ENCODE measurements at regions not wholly inside any gene's neighbourhood (a gene's known extent, or its start where the extent isn't known, plus 50 kb on each side); places are given as distances from the start of the nearest gene placed in this dataset.
"Not testable (repeated sequence)": the region's sequence is repeated elsewhere in the genome, so short reads cannot be mapped to it uniquely, and the experiment has no call there.

DNA sequence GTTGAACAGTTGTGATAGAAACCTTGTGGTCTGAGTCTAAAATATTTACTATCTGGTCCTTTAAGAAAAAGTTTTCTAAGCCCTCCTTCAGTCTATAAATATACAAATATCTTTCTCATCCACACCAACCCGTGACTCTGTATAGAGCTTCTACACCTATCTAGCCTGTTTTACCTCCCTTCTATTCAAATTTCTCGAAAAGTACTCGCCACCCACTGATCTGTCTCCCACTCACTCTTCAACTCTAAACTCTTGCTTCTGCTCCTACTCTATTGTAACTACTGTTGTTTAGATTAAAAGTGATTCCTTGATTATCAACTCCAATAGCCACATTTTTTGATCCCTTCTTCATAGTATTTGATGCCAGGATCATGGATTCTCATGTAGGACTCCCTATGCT, 329.4 kb upstream of the MAN1A1 start:
- no peak for DNase-seq

DNA sequence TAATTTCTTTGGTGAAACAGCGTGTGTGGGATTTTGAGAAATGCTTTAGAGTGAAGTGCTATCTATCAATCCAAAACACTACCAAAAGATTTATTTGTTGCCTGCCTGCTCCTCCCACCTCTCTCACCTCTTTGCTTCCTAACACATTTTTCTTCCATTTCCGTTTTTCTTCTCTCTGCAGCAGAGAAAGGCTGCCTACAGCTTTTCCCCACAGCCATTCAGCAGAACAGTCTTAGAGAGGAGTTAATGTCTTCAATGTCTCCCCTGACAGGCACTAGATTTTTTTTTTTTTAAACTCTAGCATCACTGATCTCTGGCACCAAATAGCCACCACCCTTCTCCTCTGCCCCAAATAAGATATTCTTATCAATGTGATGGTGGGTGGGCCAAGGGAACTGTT, 327.8 kb upstream of the MAN1A1 start:
- no peak for DNase-seq

DNA sequence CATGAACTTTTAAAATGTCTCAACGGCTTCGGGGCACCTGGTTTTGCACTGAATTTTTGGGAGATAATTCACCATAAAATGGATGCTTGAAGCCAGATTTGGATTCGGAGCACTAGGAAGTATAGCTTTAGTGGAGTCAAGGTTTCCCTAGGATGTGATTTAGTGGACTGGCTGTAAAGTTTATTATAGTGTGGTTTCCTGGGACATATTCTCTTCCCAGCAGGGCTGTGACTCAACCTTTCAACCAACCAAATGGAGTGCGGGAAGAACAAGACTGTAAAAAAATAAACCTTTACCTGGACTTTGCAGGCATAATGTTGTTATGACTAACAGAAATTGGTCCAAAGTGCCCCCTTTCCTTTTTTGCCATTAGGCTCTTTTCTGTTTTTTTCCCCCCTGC, 327.4 kb upstream of the MAN1A1 start:
- no peak for DNase-seq

DNA sequence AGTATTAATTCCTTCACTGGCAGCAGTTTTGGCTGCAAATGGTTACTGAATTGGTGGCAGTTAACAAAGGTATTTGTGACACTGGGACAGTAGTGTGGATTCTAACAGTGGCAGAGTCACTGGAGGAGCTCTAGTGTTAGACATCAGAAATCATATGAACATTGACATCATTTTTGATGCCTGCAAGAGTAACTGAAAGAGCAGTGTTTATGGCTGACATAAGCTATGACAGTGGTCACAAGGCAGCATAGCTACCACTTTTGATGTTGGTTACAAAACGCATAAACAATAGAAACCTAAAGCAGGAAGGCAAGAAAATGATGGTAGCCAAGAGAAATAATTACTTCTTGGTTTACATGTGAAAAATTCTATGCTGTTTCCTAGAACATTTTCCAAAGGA, 326.7 kb upstream of the MAN1A1 start:
- DNase-seq: no peak

DNA sequence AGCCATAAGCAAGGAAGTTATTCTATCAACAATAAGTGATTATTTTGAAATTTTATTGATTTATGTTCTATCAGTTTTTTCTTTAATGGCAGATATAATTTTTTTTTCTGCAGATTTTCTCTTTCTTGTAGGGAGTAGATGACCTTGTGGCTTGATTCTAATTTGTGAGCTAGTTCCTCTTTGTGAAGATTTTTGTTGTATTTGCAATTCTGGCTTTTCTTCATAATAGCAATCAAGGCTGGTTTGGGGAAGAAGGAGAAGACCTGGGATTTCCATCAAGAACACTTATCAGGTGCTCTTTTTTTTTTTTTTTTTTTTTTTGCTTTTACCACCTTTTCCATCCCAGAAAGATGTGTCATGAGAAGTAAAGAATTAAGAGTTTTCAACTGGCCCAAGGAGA, 324.2 kb upstream of the MAN1A1 start:
- DNase-seq: no peak

DNA sequence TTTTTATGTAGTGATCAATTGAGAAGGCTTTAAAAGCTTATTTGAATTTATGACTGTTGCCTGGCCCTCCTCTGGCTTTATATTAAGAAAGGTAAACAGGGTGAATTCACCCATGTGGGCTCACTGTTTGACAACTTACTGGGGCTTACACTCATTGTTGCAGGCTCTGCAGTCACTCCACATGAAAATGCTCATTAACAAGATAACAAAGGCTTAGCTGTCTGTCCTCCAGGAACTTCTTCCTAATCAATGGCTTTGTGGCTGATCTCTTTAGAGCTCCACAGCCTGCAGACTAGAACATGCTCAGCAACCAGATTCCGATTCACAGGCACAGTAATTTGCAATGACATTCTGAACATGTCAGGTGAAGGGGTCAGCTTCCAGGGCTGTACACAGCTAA, 323.2 kb upstream of the MAN1A1 start:
- no peak for DNase-seq

DNA sequence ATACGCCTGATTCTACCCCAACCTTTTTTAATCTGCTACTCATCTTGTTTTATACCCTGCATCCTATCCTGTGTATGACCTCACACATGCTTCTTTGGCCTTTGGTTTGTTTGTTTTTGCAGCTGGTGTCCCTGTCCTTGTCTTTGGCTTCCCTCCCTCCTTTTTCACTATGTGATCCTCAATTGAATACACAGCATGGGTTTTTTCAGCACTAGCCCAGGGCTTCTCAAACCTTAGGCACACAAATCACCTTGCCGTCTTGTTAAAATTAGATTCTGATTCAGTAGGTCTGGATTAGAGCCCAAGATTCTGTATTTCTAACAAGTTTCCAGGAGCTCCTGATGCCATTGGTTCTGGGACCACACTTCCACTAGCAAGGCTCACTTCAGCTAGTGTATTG, 321.5 kb upstream of the MAN1A1 start:
- no peak for DNase-seq

DNA sequence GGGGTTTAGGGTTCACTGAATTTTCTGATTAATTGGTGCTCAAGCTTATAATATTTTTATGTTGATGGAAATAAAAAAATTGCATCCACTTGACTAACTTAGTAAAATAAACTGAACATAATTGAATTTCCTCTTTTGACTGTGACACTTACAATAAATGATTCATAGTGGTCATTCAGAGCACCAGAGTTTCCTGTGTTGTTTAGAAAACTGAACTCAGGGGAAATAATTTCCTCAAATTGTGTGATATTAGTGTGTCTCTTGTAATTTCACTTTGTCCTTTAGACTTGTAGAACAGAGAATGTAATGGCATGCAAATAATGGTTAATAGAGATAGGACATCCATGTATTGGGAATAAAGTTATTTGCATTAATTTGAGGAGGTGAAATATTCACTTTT, 319.7 kb upstream of the MAN1A1 start:
- no peak for DNase-seq

DNA sequence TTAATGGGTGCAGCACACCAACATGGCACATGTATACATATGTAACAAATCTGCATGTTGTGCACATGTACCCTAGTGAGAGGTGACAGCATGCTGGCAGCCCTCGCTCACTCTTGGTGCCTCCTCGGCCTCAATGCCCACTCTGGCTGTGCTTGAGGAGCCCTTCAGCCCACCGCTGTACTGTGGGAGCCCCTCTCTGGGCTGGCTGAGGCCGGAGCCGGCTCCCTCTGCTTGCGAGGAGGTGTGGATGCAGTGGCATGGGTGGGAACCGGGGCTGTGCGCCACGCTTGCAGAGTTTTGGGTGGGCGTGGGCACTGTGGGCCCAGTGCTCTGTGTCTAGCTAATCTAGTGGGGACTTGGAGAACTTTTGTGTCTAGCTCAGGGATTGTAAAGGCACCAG, 315.9 kb upstream of the MAN1A1 start:
- DNase-seq: not testable (repeated sequence)

DNA sequence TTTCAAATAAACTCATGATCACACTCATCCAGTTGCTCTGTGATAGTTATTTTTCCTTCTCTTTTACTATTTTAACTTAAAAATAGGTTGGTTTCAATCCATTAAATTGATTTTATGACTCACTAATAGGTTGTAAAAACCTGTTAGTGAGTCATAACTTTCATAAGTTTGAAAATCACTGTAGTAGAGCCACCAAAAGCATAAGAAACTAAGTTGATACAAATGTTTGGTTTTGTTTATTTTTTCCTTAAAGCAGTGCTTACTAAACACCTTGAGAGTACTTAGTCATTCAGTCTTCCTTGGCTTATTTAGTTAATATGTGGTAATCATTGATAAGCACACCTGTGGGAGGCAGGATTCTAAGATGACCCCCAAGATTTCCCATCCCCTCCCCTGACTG, 312.1 kb upstream of the MAN1A1 start:
- DNase-seq: no peak

DNA sequence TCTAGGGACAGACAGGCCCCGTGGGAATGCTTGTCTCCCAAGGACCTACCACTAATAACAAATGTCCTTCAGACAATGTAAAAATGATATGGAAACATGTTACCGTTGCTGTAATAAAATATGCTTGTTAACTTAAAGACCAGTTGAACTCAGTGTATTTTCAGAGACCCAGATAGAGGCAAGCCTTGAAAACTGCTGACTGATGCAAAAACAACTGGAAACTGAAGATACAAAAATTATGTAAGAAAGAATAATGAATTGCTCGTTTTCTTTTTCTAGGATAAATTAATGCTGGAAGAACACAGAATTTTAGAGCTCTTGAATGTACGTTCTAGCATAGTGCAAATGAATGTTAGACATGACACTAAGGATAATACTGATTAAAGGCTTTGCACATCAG, 311.5 kb upstream of the MAN1A1 start:
- DNase-seq: no peak

DNA sequence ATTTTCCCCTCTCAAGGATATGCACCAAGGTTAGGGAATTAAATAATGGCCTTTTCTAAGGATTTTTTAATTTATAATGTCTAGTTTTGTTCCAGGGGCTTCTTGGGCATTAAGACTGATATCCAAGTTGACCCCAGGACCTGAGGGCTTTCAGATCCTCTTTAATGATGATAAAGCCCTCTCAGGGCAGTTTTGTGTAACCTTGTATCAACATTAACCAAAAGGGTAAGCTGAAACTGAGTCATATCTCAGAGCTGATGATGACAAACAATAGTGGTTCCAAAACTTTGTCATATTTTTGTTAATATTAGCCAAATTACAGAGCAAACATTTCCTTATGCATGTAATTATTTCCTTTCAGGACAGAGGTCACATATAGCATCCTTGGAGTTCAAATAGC, 309.4 kb upstream of the MAN1A1 start:
- DNase-seq: no peak

DNA sequence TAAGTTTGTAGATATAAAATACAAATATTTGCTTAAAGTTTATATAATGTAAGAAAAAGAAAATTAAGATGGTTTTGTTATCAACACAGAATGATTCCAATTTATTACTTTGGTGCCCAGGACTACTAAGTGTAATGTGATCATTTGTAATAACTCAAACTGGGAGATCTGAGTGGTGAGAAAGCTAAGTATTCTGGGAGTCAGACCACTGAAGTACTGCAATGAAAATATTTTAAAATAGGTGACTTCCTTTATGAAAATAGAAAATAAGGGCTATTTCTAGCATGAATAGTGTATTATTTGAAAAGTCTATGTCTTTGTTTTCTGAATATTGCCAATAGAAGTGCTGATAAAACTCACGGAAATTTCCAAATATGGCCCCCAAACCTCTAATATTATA, 305.6 kb upstream of the MAN1A1 start:
- DNase-seq: no peak

DNA sequence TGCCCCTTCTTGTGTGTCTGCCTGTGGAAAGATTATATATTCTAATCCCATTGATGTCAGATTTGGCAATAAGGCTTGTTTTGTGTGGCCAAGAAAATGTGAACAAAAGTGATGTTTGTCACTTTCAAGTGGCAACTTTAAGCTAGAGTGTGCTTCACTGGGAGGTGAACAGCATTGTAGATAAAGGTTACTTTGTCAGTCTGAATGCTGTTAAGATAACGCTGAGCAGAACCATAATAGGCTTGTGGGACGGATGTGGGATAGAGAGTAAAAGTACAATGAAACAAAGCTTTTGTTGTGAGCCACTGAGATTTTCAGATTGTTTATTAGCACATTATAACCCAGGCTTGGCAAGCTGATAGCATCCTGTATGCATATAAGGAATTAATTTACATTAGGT, 303.8 kb upstream of the MAN1A1 start:
- no peak for DNase-seq

DNA sequence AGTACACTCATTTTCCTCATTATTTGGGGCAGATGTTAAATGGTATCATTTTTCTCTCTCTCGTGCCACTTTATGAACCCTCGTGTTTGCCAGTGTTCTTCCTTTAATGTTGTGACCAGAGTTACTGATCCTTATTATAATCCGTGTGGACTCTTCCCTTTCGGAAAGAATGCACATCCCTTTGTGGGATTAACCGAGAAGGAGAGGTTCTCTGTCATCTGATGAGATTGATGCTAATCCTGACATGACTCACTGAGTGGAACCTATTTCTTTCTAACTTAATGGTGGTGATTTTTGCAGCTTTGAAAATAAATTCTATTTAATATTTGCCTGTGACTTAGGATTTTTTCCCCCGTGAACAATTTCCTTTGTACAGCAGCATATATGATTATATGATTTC, 300.0 kb upstream of the MAN1A1 start:
- no peak for DNase-seq

DNA sequence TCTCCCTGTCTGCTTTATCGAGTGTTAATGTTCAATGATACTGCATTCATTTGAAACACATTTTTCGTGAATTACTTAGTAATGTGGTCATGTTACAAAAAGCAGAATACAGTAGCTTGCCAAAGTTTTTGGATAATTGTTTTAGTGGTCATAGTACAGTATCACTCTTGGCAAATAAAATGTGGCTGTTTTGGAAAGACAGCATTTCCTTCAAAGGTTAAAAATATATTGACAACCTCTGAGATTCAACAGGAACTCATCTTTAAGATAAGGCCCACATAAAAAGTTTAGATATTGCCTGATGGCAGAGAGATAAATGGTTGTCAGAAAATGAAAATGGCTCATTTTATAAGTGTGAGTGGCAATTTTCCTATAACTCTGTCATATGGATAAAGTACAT, 297.7 kb upstream of the MAN1A1 start:
- DNase-seq: no peak

DNA sequence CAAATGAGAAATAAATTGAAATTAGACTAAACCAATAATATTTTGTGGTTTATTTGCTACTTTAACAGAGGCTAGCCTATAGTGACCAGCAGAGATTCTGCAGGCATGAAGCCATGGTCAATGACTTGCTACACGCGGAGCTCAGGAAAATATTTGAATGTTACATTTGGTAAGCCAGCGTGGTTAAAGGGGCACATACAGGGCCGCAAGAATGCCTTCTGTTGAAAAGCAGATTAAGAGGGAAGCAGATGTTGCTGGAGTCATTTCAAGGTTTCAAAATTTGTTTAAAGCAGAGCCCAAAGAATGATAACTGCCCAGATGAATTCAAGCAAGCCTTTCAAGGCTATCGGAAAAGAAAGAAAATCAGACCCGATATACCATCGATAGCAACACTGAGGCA, 294.3 kb upstream of the MAN1A1 start:
- DNase-seq: no peak

DNA sequence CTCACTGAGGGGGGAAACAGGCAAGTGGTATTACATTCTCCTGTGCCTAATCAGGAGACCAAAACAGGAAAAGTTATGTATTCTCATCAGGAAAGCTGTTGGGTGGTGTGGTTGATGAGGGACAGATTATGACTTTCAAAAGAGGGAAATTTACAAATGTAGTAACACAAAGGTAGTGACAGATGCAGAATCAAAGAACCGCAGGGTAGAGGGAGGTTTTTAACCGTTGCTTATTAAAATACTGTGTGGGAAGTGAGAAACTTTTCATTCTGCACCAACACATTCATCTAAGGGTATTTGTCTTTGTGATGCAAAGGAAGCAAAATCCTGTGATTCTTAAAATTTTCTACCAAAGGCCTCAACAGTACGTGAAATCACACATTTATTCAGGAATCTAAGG, 288.2 kb upstream of the MAN1A1 start:
- no peak for DNase-seq

DNA sequence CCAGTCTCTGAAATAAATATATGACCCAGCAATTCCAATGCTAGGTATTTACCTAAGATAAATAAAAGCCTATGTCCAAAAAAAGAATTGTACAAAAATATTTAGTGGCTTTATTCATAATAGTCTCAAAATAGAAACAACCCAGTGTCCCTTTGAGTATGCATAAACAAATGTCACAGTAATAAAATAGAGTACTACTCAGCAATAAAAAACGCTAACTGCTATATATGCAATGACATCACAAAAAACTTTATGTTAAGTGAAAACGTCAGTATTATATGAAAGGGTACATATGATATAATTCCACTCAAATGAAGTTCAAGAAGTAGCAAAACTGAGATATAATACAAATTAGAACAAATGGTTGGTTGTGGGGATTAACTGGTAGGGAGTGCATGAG, 286.5 kb upstream of the MAN1A1 start:
- no peak for DNase-seq

DNA sequence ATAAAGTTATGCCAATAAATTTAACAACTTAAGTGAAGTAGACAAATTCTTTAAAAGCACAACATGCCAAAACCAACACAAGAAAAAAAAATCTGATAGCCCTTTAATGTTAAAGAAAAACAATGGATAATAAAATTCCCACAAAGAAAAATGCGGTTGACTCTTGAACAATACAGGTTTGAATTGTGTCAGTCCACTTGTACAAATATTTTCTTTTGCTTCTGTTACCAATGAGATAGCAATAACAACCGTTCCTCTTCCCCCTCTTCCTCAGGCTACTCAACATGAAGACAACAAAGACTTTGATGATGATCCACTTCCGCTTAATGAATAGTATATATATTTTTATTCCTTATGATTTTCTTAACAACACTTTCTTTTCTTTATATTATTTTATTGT, 283.9 kb upstream of the MAN1A1 start:
- DNase-seq: no peak

DNA sequence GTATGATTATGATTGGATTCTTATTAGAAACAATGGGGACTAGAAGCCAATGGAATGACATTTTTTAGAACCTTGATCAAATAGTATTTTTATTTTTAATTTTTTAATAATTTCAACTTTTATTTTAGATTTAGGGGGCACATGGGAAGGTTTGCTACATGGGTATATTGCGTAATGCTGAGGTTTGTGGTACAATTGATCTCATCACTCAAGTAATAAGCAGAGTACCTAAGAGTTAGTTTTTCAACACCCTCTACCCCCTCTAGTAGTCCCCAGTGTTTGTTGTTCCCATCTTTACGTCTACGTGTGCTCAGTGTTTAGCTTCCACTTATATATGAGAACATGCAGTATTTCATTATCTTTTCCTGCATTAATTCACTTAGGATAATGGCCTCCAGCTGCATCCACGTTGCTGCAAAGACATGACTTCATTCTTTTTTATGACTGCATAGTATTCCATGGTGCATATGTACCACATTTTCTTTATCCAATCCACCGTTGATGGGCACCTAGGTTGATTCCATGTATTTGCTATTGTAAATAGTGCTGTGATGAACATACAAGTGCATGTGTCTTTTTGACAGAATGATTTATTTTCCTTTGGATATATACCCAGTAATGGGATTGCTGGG, 281.1 kb upstream of the MAN1A1 start:
- no peak for DNase-seq

DNA sequence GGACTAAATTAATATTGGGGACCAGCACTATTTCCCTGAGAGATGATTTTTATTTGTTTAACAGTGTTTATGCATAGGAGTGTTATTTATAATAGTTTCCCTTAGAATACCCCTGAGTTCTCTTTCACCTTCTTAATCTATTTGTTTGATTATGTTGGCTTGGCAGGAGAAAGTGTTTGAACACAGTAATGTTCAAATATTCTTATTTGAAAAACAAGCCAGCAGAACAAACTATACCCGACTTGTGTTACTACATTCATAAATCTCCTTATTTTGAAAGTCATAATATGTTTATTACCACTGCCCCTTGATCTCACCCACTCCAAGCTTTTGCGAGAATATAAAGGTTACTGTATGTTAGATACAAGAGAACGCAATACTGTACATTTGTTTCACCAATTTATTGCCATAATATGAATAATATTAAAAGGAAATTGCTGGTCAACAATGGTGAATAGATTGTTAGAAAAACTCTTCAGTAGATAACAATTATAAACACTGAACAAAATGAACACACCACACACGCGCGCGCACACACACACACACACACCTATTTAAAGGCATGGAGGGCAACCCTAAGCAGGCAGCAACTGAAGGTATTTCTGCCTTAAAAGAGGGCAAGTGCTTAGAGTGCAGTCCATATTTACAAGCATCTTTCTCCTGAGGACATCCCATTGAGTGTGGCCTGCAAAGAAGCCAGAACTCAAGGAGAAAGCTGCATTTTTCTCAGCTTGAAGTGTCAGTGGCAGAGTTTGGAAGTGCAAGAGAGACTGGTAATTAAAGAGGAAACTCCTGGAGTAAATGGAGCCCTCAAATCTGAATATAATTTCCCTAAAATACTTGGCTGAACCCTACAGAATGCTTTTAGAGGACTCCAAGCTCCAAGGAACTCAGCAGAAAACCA, 279.4 kb upstream of the MAN1A1 start:
- no peak for DNase-seq

DNA sequence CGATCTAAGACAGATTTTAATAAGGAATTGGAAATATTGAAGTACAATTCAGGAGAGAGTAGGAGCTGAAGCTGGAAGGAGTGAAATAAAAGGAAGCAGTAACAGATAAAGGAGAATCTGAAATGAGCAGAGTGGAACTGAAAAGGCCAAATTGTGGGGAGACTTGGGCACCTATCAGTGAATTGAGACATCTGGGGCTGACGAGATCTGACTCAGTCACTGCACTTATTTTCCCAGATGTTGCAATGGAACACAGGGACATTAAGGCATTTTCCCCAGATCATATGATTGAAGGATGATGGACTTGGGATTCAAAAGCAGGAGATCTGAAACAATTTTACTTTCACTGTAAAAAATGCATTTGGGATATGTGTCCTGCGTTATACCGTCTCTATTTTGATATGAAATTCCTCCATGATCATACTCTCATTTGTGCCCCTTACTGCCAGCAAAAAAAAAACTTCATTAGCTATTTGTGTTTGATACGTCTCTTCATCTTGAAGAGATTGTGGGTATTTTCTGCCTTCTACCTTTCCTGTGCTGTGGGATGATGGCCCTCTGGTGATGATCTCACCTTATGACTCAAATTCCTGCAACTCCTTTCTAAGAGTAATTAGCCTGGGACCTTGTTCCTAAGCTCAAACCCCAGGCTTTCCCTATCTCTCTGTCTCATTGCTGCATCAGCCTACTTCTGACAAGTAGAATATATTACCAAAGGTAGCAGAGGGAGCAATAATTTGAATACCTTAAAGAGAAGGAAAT, 278.5 kb upstream of the MAN1A1 start:
- DNase-seq: no peak

Measured in activated T-cell treated with anti-CD3 and anti-CD28 coated beads, Interleukin-2, amount 50 U/mL, for 1 hour (primary cell).